Posterior vena cava (tissue), 2 donors: ENCODE measurements at regions not wholly inside any gene's neighbourhood (a gene's known extent, or its start where the extent isn't known, plus 50 kb on each side); places are given as distances from the start of the nearest gene placed in this dataset.

Source experiments
- DNase-seq: peaks from one replicate; pipeline ENCODE4 v3.0.0-alpha.2; 2020; ENCODE audit warnings: low spot score
- intact Hi-C, 2 donors: fragments of 100-400 bp; cut with DNase I; formaldehyde crosslinking; loops; one replicate each; pipeline versions ENCODE4 v1.14.1 to v1.14.2; 2022 to 2023
- donor health status: DM: yes; HTN: yes; CAD: no.
- donor health status: DM: yes; HTN: yes; CAD: no.

DNA sequence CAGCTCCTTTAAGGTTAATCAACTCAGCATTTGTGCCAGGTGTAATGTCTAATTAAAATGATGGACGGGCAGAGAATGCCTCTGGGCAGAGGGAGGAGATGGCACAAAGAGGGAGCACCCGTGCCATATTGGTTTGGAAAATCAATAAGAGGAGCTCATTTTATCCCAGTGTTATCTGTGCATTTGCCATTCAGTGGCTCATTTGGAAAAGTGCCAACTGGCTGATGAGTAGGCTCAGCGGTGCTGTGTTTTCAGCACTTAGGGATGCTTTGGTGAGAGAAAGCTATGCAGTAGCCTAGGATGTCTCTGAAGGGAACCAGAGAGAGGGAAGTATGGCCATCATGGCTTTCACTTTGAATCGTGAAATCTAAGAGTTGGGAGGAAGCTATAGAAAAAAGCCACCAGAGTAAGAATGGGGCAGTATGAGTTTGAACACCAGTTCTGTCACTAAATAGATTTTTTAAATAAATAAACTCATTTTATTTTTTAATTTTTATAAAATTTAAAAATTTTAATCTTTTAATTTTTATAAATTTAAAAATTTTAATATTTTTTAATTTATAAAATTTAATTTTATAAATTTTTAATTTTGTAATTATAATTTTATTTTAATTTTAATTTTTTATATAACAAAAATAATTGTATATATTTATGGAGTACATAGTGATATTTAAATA lies 472.8 kb downstream of the BRINP1 start:
- DNase-seq = no peak
- intact Hi-C loops = no loop called here

DNA sequence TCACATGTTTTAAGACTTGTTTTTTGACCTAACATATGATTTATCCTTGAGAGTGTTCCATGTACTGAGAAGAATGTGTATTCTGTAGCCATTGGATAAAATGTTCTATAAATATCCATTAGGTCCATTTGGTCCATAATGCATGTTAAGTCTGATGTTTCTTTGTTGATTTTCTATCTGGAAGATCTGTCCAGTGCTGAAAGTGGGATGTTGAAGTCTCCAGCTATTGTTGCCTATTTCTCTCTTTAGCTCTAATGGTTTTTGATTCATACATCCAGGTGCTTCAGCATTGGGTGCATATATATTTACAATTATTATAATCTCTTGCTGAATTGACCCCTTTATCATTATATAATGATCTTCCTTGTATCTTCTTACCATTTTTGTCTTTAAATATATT lies 451.1 kb downstream of the BRINP1 start:
- DNase-seq = no peak
- intact Hi-C loops = no loop called here

GRCh38 chr9:118928722-118929121 lies 440.5 kb downstream of the BRINP1 start:
- DNase-seq = no peak

DNA sequence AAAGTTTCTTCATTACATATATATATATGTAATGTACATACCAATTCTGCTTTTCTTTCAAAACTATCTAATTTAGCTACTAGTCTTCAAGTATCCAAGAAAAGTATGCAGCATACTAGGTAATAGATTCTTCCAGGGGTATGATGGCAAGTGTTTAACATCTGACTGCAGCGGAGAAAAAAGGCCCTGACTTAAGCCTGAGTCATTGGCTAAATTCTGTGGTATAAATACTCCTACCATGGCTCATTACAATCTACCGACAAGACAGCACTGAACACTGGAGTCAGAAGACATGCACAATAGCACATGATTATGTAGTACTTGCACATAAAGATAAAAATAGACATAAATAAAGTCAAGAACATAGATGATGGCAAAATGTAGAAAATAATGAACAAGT lies 439.9 kb downstream of the BRINP1 start:
- intact Hi-C loops = no loop called here

More at GRCh38 chr9:118928722-118929121, 440.5 kb downstream of the BRINP1 start:
- intact Hi-C loops = no loop called here

GRCh38 chr9:118931941-118932340 lies 437.3 kb downstream of the BRINP1 start:
- intact Hi-C loops = loop anchor here in 1 of 2 donors (2.0 kb wide), 1 partner anchor 45 kb away; no protein-coding TSS in a partner anchor
- DNase-seq = no peak

More for the DNA sequence above, 439.9 kb downstream of the BRINP1 start:
- DNase-seq = no peak

GRCh38 chr9:118938581-118938980 lies 430.7 kb downstream of the BRINP1 start:
- DNase-seq = no peak
- intact Hi-C loops = no loop called here

DNA sequence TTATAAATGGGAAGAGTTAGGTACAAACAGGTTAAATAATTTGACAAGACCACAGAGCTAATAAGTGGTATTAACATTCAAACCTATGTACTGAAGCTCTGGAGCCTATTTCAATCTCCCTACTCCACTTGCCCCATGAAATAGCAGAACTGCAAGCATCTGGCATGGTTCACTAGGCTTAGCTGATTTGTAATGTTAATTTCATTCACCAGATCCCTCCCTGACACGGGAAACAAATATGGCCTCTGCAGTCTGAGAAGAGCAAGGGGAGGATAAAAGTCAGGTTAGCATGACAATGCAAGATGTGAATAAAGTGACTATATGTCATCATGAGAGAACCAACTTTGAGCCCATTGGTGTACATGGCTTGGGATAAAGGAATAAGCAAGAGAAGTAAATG lies 428.8 kb downstream of the BRINP1 start:
- no peak for DNase-seq
- intact Hi-C loops = no loop called here

DNA sequence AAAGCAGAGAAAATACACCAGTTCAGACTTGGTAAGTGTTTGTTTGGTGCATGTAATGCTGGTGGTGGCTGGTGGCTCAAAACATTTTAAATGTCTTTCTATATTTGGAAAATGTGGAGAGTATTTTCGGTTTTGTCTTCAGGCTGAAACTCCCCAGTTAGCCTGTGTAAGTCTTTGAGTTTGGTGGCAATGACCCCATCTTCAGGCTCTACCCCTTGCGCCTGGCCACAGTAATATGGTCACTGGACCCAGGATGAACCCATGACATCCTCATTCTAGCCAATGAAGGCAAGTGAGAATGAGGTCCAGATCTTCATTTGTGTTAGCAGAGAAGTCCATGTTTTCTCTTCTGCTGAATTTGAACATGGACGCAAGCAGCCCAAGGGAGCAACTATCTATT lies 422.6 kb downstream of the BRINP1 start:
- intact Hi-C loops = no loop called here
- no peak for DNase-seq

- intact Hi-C loops = no loop called here
- DNase-seq = no peak
Measured at GRCh38 chr9:118954857-118955256, 414.4 kb downstream of the BRINP1 start.

GRCh38 chr9:118957585-118957984 lies 411.6 kb downstream of the BRINP1 start:
- intact Hi-C loops = no loop called here
- no peak for DNase-seq

DNA sequence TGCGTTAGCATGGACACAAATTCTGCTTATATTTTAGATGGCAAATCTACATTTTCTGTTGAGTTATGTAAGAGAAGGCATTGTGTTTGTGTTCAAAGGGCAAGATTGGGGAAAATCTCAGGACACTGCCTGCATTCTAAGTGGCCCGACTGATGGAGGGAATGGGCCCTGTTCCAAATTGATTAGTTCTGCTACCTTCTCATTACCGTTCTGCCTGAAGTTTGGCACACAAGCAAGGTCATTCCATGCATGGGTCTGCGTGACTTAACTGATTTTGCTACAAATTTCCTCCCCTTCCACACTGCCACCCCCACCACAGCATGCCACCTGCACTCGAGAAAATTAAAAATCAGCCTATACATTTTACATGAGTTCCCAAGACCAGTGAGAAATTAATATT lies 409.9 kb downstream of the BRINP1 start:
- intact Hi-C loops = no loop called here
- no peak for DNase-seq

- intact Hi-C loops = no loop called here
Measured at GRCh38 chr9:118961857-118962256, 407.4 kb downstream of the BRINP1 start.

GRCh38 chr9:118962426-118962825 lies 406.8 kb downstream of the BRINP1 start:
- DNase-seq = no peak
- intact Hi-C loops = no loop called here

More at GRCh38 chr9:118961857-118962256, 407.4 kb downstream of the BRINP1 start:
- no peak for DNase-seq

GRCh38 chr9:118963674-118964073 lies 405.6 kb downstream of the BRINP1 start:
- intact Hi-C loops = no loop called here
- DNase-seq = no peak

DNA sequence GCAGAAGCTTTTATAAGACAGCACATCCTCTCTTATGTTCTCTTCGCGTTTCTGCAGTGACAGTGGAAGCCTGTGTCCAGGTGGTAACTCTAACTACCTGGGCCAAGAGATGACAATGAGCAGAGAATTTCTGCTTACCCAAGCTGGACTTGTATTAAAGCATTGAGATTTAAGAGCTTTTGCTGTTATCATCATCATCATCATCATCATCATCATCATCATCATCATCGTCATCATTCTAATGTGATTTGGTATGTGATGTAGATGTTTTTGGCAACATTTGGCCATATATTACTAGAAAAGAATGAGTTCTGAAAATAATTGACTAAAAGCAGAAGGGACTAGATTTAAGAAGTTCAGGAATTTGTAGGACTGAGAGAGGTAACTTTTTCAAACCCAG lies 401.3 kb downstream of the BRINP1 start:
- no peak for DNase-seq
- intact Hi-C loops = no loop called here

DNA sequence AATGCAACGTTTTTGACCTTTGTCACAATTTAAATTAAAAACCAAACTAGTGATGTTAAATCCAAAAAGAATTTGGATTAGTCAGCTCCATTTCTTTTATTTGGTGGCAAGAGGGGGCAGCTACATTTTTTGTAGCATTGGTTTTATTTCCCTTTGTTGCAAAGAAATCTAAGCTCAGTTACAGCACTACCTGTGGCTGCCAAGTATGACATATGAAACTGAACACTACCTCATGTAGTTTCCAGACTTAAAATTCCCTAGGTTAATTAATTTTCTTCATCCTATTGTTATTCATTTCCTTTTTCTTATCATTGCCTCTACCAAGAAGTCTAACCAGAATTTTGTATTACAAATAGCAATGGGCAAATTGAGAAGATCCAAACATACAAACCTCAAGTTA lies 393.5 kb downstream of the BRINP1 start:
- intact Hi-C loops = no loop called here
- no peak for DNase-seq

DNA sequence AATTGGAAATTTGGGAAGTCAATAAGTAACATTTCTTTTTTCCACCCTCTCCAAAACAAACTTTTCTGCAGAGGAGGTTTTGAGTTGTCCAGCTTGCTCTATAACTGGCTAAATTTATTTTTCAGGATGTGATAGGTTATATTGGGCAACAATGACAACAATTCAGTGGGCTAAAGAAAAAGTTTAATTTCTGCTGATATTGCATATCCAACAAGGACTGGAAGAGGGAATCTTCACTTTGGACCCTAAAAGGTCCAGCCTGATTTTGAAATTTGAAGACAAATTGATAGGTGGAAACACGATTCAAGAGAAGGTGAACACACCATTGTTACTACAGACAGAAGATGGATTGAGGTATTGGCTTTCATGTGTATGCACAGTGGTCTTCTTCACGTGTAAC lies 393.1 kb downstream of the BRINP1 start:
- no peak for DNase-seq
- intact Hi-C loops = no loop called here

DNA sequence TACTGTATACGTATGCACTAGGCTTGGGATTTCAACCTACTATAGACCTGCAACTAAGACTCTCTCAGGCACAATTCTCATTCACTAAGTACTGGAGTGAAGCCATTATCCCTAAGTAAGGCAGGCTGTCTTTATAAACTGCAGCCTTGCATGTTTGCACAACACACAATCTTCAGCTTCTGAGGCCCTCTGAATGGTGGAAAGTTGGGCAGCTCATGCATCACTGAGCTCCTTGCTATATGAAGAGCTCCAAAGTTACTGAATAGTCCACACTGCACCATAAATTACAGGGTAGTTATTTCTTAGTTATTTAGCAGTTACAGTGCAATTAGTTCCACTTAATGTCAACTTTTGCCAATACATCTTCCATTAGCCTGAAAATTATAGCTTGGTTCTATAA lies 384.6 kb downstream of the BRINP1 start:
- intact Hi-C loops = no loop called here

DNA sequence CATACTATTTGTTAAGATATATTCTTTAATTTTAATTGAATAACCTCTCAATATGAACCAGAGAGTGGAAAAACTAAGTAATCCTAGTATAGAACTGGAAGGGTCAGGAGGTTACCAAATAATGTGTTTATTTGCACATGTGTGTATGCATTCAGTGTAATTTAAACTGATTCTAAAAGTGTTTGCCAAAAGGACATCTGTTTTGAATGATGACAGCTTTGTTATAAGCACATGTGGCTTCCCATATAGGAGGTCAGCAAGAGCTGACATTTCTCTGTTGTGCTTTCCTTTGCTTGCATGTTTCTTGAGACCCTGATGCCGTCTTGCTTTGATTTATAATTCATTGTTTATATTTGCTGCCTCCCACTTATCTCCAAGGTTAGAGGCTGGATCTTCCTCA lies 383.4 kb downstream of the BRINP1 start:
- intact Hi-C loops = no loop called here

More for the DNA sequence above, 384.6 kb downstream of the BRINP1 start:
- DNase-seq = no peak

DNA sequence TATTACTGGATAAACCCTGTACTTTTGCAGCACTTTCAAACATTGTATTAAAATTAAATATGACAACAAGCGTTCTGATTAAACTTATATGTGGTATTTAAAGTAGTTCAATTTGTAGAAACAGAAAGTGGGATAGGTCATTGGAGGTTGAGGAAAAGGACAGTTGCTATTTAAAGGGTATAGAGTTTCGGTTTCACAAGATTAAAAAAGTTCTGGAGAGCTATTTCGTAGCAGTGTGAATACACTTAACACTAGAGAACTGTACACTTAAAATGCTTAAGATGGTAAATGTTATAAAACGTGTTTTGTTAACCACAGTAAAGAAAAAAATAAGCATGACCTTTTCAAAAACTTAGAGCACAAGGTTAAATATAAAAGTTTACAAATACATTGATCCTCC lies 382.1 kb downstream of the BRINP1 start:
- intact Hi-C loops = no loop called here
- no peak for DNase-seq

More for the DNA sequence above, 383.4 kb downstream of the BRINP1 start:
- no peak for DNase-seq

GRCh38 chr9:118990949-118991348 lies 378.3 kb downstream of the BRINP1 start:
- no peak for DNase-seq
- intact Hi-C loops = no loop called here
